HG02938 (cell line): ENCODE measurements at regions not wholly inside any gene's neighbourhood (a gene's known extent, or its start where the extent isn't known, plus 50 kb on each side); places are given as distances from the start of the nearest gene placed in this dataset.

Experiments used
- ATAC-seq: cut with Tn5 transposase; IDR thresholded peaks from one replicate; pipeline ENCODE4 v1.9.1; 2021; ENCODE audit warnings: mild to moderate bottlenecking, moderate library complexity; ENCODE audit not compliant: unreplicated experiment

DNA sequence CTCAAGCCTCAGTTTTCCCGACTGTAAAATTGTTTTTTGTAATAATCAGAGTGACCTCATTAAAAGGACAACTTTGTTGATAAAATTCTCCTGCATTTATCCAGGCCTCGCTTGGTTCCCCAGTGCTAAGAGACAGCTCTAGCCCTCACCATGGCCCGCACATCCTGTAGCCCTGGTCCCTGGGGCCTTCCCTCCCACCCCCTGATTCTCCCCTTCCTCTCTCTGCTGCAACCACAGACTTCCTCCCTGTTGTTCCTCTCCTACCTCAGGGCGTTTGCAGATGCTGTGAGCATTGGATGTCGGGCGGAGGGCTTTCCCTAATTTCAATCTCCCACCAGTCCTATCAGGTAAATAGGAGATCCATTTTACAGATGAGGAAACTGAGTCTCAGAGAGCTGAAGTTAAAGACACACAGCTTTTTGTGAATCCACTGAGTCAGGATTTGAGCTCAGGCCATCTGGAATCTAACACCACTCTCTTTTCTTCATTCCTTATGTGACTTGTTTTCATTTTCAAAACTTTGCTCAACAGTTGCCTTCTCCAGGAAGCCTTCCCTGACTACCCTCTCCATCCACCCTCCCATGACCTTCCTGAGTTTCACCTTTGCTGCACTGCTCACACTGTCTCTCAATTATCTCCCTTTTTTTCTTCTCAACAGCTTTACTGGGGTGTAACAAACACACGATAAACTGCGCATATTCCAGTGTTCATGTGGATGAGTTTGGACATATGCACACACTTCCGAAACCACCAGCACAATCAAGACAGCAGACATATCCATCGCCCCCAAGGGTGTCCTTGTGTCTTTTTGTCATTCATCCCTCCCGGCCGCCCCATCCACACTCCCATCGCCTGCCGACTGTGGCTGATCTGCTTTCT is 107.1 kb downstream of the CEBPB start:
- no peak for ATAC-seq

DNA sequence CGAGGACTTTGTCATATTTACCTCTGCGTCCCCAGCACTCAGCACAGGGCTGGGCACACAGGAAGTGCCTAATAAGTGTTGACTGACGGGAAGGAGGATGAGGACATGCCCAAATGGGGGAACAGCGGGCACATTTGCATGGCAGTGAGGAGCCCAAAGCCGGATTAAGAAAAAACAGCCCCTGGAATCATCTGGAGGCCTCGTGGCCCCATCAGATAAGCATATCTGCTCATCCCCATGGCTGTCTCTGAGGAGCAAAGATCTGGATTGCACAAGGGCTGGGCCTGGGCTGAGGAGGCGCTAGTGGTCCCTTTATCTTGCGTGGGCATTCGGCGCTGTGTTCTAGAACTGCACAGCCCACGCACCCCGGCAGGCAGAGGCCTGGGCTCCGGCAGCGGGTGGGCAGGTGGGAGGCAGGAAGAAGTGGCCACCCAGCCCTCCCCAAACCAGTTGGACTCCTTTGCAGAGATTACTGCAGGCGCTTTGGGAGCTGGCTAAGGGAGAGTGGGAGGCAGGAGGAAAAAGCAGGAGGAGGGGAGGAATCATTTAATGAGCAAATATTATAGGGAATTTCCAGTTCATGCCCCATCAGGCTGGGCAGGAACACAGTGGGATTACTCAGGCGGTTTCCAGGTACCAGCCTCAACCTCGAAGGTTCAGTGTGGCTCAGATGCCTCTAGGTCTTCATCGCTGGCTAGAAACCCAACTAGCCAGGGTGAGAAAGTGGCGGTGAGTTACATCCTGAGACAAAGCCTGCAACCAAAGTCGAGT is 108.1 kb downstream of the CEBPB start:
- ATAC-seq: no peak

DNA sequence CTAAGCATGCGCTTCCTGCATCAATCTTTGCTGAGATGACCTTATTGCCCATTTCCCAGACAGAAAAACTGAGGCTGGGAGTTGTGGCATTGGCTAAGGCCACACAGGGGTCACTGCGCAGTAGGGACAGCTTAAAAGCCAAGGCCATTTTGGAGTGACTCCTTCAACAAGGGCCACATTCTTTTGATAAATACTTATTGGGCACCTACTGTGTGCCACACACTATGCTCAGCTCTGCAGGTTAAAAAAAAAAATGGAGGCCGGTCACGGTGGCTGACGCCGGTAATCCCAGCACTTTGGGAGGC is 108.6 kb downstream of the CEBPB start:
- ATAC-seq: no peak

DNA sequence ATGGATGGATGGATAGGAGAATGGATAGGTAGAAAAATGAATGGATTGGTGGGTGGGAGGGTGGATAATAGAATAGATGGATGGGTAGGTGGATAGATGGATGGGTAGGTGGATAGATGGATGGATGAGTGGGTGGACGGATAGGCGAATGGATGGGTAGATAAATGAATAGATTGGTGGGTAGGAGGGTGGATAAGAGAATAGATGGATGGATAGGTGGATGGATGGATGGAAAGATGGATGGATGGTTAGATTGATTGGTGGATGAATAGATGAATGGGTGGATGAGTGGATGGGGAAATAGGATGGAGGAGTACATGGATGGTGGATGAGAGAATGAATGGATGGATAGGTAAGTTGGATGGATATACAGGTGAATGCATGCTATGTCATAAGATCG is 110.5 kb downstream of the CEBPB start:
- ATAC-seq: no peak

DNA sequence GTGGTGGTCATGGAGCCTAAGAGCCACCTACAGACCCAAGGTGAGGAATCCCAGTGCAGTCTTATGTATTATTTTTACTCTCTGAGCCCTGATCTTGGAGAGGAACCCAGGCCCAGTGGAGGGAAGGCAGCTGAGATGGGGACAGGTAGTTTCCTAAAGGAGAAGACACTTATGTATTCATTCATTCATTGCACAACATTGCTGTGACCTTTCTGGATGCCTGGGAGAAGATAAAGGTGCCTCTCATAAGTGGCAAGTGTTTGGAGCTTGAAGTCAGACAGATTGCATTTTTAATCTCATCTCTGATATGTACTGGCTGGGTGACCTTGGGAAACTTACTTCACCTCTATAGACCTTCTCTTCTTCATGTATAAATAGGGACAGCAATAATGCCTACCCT is 111.1 kb downstream of the CEBPB start:
- ATAC-seq: no peak

DNA sequence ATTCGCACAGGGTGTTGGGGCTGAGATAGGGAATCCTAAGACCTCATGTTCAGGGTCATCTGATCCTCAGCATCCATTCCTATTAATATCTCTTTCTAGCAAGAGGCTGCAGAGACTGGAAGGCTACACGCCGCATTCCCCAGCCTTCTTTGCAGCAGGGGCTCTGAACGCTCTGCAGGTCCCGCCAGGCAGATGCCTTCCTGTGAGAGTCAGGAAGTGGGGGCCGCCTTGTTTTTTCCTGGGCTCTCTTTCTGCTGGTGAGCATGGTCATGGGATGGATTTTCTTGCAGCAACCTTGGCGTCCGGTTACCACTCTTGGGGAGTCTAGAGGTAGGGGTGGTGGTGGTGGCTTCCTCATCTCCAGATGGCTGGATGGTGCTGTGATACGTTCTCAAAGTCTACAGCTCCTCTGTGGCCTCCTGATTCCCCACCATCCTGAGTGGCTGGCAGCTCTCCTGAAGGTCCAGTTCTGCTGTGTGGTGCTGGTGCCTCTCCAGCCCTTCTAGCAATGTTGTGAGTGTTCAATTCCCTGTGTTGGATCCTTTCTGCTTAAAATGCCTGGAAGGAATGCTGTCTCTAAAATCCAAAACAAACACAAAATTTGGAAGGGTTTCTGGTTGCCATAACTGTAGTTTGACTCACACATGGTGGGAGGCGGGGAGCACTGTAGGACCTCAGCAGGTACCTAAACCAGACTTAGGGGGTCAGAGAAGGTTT is 111.9 kb downstream of the CEBPB start:
- no peak for ATAC-seq

DNA sequence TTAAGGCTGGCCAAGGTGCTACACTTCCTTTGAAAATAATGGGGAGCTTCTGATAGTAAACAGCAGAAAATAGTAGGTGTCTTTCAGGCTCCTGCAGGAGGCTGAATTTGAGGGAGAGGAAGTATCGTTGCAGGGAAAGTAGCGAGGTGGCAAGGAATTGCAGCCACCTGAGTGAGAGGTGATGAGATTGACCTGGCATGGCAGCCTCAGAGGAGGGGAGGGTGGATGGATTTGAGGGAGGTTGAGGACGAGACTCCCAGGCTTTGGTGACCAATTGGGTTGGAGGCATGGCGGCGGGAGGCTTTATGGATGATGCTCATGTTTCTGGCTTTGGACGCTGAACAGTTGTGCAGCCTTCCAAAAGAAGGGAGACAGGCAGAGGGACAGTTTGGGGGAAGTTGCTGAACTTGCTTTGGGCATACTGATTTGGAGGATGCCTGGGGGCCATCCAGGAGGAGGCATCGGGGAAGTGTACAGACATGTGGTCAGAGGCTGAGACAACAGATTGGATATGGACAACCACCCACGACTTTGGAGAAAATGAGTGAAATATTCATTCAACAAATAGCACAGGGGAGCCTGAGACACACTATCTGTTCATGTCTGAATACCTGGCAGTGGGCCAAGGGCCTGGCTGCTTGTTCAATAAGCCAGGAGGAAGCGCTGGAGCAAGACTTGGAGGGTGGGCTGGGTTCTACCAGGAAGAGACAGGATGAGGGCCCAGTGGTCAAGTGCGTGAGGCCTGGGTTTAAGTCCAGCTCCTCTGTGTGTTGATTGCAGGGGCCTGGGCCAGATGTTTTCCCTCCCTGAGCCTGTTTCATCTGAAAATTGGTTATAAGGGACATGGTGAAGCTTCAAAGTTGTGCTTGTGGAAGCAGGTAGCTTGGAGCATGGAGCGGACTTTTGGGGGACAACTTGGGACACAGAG is 113.2 kb downstream of the CEBPB start:
- ATAC-seq: no peak

DNA sequence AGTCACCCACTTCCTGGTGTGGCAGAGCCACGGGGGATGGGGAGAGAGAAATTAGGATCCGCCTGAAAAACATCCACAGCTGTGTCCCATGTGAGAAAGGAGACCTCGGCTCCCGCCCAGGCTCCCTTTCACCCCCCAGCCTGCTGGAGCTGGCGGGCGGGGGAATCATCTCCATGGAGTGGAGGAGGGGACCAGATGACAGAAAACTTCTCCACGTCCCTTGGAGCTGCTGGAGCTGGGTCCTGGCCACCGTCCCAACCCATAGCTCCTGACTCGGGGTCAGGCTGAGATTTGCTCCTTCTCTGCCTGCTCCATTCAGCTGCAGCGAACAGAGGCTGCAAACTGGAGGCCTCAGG is 113.8 kb downstream of the CEBPB start:
- ATAC-seq: no peak

DNA sequence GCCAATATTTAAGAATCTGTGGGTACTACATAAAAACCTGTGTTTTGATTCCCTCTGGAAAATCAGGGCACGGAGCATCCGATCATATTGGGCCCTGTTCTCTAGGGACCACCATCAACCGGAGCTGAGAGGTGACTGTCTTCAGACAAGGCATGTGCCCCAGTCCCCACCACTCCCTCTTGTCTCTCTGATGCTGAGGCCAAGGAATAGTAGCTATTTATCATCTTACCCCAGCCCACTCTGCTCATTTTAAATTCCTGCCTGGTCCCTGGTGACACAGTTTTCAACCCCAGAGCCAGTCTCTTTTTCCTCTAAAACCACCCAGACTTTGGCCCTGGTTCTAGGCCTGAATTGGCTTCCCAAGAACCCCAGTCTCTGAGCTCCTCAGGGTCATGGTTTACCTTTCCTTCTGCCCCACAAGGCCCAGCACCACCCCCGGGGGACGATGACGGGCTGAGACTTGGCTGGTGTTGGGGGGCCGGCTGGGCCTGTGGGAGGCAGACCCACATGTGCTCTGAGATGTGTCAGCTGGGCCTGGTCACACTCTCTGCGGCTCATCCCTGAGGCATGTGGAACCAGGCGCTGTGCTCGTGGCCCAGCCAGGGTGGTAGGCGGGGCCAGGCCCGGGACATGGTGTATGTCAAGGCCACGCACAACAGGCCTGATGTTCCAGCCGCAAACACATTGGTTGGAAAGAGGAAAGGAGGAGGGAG is 114.4 kb downstream of the CEBPB start:
- ATAC-seq: no peak

DNA sequence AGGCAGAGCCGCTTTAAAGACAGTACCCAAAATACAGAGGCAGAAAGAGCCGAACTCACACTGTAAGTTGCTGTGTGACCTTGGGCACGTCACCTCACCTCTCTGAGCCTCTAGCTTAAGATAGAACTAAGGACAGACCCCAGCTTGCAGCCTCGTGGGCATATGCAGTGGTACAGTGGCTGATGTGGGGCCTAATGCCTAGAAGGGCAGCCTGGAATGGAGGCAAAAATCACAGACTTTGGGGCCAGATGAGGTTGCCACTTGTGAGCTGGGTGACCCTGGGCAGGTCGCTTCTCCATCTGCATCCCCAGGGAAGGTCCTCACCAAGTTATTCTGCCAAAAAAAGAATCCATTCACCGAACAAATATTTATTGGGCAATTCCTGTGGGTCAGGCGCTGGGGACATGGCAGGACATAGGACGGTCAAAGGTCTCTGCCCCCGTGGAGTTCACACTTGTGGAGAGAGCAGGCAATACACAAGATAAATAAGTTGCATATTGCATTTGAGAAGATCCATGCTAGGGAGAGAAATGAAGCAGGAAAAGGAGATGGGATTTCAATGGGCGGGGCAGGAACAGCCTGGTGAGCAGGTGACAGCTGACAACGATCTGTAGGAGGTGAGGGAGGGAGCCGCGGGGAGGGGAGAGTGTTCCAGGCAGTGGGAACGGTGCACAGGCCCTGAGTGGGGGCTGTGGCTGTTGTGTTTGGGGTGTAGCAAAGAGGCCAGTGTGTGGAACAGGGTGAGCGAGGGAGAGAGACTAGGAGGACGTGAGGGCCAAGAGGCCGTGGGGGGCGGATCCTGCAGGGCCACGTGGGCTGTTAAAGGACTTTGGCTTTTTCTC is 115.2 kb downstream of the CEBPB start:
- no peak for ATAC-seq

DNA sequence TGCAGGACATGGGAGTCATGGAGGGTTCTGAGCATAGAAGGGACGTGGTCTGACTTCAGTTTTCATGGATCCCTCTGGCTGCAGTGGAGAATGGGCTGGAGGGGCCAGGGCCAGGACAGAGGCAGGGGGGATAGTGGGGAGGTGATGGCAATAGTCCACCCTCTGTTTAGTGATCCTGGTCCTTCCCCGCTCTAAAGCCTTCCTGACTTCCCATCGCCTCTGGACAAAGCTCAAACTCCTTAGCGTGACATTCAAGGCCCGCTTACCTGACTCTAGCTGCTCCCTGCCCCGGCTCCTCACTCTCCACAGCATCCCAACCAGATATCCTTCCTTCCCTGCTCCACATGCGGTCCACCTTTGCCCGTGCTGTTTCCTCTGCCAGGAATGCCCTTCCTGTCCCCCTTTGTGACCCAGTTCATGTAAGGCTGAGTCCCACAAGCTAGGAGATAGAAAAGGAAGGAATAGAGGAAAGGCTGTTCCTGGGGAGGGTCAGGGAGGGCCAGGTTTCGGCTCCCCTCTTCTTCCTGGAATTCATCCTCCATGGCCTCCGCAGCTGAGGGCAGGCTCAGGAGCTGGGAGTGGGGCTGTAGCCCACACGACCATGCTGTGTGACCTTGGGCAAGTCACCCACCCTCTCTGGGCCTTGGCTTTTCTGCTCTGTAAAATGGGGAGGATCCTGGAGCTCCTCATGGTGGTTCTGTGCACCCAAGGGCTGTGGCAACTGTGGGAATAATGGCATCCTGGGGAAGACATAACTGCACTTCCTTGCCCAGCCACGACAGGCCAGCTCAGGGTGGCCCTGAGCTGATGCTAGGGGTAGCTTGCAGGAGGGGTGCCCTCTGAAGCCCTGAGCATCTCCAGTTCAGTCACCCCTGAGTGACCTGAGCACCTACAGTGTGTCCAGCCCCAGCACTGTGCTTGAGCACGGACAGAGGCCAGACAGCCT is 116.1 kb downstream of the CEBPB start:
- ATAC-seq: no peak

DNA sequence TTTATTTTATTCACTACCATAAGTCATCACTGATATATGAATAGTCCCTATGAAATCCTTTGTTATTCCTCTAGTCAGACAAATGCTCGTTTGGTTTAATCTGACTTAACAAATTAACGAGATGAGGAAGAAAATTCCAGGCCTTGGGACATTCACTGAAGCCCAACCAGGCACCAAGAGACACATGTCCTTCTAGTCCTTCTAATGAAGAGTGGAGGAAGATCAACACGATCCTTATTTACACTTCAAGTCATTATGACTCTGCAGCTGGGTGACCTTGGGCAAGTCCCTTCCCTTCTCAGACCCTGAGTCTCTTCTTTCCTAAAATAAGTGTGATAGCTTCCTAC is 117.5 kb downstream of the CEBPB start:
- no peak for ATAC-seq

DNA sequence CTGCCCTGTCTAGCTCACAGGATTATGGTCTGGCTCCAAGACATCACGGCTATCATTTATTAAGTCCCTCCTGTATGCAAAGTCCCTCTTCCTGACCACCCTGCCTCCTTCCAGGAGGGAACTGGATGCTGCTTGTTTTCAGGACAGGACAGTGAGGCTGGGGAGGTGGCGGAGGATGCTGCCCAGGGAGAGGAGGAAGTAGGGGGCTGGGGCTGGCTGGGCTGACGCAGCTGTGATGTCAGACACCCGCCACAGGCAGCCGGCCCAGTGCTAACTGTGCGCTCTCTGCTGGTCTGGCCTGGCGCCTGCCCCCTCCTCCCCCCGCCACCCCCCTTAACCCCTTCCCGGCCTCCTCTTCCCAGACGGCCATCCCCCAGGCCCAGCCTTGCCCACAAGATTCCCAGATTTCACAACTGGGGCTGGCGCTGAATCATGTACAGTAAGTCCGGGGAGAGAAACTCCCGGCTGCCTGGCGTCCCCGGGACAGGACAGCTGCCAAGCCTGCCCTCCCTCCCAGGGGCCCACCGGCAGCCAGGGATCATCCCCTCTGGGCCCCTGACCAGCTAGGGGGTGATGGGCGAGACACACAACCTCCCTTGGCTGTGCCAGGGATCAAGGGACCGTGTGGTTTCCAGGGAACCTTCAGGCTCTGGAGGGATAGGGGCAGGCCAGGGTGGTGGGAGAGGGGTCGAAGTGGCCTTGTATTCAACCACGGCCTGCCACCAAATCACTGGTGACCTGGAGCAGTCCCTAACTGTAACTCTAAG is 118.1 kb downstream of the CEBPB start:
- no peak for ATAC-seq

DNA sequence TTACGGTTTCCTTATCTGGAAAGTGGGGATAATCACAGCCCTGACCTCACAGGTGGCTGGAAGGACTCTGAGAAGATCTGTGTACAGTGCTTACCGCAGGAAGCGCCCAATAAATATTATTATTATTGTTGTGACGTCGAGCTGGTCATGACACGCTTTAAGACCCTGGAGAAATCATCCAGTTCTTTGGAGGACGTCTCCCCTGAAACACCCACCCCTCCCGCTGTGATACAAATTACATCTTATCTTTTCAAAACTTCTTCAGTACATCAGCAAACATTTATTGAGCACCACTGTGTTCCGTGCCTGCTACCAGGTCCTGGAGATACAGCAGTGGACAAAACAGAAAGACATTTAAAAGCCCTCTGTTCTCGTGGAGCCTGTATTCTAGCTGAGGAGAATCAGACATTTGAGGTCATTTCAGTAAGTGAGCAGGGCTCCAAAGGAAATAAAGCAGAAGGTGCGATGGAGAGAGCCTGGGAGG is 118.7 kb downstream of the CEBPB start:
- no peak for ATAC-seq

DNA sequence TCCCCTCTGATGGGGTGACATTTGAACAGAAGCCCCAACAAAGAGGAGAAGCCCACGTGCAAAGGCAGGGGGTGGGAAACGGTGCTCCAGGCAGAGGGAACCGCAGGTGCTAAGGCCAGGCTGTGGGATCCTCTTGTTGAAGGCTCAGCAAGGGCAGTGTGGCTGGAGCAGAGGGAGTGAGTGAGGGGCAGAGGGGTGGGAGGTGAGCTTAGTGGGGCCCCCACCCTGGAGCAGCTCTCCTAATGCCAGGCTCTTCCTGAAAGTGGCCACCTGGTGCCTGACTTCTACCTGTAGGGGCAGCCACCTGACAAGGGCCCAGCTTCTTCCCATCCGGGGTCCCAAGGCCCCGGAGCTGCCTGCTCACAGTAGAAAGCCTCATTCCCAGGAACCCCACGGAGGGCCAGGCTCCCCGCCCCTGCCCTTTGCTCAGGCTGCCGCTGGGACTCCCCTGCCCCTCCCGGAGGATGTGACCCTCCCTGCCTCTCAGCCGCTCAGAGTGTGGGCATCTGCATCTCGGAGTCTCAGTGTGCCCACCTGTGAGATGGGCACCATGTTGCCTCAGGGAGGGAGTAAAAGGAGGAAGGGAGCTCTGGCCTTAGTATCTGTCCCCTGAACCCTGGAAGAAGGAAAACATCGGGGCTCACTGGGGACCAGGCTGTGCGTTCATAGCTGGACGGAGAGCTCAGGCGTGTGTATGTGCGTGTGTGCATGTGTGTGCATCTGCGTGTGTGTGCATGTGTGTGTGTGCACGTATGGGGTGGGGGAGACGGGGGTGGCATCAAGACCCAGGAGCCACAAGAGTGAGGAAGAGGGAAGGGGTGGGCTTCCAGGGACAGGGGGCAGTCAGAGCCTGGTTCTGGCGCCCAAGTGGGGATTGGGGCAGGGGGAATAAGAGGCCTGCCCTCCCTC is 119.4 kb downstream of the CEBPB start:
- ATAC-seq: no peak

DNA sequence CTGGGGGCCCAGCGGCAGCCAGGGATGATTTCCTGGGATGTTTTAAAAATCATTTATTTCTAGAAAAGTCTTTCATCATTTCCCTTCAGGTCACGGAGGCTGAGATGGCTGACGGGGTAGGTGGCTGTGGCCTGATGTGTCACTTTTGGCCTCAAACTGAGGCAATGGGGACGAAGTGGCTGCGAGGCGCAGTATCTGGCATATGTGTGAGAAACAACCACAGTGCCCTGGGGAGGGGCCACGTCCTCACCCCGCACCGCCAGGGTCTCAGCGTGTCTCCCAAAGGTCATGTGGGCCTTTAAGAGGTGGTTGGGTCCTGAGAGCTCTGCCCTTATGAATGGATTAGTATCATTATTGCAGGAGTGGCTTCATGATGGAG is 120.0 kb downstream of the CEBPB start:
- no peak for ATAC-seq
